ENCODE measurements at regions not wholly inside any gene's neighbourhood (a gene's known extent, or its start where the extent isn't known, plus 50 kb on each side); places are given as distances from the start of the nearest gene placed in this dataset.

DNA sequence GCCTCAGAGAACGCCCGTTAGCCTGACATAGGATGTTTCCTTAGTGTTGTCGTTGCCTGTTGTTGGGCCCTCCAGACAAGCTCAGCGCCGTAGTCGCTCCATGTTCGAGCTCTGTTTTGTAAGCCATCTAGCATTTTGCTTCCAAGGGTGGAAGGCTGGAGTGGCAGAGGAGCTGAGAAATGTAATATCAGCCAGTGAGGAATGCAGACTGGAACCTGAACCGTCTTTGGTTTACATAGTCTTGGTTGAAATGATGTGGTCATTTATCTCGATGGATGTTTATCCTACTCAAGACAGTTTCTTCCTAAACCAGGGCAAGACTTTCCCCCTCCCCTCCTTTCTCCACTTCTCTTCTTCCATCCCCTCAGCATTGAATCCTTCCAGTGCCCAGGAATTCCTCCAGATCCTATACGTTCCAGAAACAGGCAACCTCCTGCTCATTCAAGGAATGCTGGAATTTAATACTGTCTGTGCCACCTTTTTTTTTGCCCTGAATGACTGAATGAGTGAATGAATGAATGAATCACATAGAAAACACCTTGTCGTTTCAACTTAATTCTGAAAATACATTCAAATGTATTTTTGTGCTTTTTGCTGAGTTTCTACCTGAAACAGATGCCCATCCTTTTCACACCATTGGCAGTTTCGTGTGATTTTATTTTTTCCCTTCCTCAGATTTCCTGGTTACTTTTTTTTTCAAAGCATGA lies 109.5 kb upstream of the MBNL2 start:
- DNase-seq: no peak

DNA sequence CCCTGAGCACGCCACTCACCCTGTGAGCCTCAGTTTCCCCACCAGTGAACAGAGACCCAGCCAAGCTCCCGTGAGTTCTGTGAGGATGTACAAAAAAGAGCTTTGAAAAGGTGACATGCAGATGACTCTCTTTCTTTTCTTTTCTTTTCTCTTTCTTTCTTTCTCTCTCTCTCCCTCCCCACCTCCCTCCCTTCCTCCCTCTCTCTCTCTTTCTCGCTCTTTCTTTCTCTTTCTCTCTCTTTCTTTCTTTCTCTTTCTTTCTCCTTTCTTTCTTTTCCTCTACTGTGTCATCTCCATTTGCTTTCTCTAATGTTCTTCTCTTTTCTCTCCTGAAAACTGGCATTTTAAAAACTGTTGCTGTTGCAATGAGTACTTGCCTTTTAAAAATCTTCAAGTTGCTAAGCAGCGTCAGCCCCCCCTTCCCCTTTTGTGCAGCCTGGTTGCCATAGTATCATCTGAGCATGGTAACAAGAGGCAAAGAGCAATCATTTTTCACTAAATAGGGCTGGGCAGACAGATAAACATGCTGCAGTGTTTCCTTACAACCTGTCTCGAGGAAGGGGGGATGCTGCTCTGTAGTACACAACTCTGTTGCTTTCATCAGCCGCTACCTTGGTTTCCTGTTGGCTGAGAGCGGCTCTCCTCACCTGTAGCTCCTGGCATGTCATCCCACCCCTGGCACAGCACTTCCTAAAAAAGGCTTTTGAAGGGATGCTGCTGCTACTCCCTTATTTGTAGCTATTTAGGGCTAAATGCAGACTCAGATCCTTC lies 108.7 kb upstream of the MBNL2 start:
- no peak for DNase-seq

DNA sequence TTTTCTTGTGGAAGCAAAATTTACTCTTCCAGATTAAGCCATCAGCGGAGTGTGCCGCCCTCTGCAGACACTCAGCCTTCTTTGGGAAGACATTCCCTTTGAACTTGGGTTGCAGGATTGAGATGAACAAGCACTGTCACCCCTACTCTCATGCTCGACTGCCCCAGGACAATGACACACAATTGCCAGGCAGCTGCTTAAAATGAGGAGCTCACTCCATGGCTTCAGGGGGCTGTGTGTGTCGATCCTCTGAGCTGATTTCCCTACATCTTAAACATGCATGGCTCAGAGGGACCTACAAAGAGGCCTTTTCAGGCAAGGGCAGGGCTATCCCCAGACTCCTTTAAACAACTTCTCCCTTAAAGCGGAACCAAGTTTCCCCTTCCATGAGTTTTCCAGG lies 107.5 kb upstream of the MBNL2 start:
- DNase-seq: no peak

- DNase-seq: peak; percentile 24
Observed at GRCh38 chr13:97116754-97117153, 105.4 kb upstream of the MBNL2 start.

GRCh38 chr13:97117388-97117910 lies 104.7 kb upstream of the MBNL2 start:
- no peak for DNase-seq

DNA sequence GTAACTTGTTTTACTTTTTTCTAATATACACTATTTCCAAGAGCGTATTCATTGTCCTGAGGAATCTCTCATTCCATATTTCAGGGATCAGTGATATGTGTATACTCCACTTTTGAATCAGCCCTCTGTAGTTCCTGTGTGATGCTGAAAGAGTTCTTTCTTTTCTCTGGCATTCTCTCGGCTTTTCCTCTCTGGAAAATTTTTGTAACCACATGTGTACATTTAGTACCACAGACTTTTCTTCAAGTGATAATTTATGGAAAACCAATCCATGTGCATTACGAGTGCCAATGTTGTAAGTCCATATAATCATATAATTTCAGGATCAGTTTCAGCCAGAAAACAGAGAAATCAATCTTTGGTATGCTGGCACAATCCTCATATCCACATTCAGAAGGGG lies 102.2 kb upstream of the MBNL2 start:
- no peak for DNase-seq

- no peak for DNase-seq
Observed at GRCh38 chr13:97120346-97120745, 101.8 kb upstream of the MBNL2 start.

DNA sequence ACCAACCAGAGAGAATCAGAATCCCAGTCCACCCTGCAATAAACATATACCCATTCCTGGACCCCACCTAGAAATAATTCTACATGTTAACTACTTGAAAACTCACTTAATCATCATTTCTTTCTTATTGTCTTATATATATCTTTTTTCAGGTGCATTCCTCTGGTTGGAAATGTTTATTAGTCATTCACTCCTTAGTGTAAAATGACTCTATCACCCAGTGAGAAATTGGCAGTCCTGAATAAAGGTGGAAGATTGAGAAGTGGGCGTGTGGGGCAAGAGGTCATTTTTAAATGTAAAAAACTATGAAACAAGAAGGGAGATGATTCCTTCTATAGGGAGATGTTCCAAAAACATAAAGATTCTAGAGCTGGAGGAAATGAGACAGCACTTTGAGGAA lies 101.2 kb upstream of the MBNL2 start:
- no peak for DNase-seq

DNA sequence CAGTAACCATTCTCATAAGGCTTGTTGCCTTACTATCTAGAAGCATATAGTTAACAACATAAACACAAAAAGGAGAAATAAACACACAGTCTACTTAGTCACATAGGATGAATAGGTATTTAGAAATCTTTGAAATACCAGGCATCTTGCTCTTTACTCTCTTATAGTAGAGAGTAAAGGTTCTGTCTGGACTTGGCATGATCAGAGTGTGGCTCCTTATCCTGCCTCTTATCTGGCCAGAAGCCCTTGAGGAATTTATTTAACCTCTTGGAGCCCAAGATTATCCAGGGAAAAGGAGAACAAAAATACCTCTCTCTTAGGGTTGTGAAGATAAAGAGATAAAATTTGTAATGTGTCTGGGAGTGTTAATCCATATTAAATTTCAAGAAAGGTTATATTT lies 100.2 kb upstream of the MBNL2 start:
- DNase-seq: no peak

DNA sequence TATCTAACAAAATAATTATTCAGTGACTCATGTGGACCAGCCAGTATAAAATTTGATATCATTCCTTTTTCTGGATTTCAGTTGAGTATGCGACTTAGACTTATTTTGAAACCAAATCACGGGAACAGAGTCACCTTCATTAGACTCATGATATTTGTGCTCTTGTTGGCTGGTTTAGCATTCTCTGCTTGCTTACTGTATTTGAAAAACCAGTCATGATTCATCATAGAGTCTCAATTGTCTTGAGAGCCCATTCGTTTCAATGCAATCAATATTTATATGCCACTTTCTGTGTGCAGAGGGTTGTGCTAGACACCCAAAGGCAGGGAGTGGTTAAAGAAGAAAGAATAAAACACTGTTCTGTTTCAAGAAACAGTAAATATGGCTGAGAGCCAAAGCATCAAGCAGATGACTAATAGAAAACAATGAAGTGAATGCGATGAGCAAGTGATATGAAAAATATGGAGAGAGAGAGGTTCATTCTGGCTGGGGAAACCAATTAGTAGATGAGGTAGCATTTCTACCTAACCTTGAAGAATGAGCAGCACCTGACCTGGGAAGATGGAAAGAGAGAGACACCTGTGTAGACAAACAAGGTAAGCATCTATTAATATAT lies 99.6 kb upstream of the MBNL2 start:
- DNase-seq: no peak

GRCh38 chr13:97124206-97124605 lies 97.9 kb upstream of the MBNL2 start:
- DNase-seq: no peak

GRCh38 chr13:97124915-97125809 lies 97.0 kb upstream of the MBNL2 start:
- peak; percentile 48 for DNase-seq

DNA sequence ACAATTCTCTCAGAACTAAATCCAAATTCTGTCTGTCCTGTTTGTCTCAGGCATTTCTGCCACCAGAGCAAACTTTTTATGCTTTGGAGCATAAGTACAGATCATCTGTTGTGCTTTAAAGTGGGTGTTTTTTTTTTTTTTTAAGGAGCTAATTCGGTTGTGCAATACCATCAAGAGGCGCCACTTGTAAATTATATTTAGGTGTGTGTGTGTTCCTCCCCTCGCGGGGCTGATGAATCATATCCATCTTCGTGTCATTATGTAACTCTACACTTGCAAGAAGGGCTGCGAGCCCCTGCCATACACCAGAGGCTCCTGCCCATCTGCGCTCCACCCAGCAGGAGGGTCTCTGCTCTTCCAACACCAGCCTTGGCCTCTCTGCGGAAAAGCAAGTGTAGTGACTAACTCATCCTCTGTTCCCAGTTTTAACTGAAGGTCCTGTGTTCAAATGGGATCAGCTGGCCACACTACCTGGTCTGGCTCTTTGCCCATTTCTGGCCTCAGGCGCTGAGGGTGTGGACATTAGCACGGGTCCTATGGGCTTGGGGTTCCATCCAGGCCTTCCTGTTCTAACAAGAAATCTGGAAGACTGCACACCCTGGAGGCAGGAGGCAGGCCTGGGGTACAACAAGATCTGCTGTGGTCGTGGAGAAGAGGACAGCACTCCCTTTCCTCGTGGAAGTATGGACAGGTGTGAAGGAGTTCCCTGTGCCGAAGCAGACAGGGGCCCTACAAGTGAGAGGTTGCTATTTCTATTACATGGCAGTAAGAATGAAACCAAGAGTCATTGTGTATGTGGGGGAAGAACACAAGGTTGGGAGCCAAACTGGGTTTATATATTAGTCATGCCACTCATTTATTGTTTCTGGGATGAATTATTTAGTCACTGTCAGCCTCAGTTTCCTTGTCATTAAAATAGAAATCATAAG lies 96.1 kb upstream of the MBNL2 start:
- peak; percentile 2 for DNase-seq

GRCh38 chr13:97127842-97128241 lies 94.3 kb upstream of the MBNL2 start:
- no peak for DNase-seq

GRCh38 chr13:97130190-97130589 lies 91.9 kb upstream of the MBNL2 start:
- no peak for DNase-seq

GRCh38 chr13:97131447-97131846 lies 90.7 kb upstream of the MBNL2 start:
- DNase-seq: no peak

DNA sequence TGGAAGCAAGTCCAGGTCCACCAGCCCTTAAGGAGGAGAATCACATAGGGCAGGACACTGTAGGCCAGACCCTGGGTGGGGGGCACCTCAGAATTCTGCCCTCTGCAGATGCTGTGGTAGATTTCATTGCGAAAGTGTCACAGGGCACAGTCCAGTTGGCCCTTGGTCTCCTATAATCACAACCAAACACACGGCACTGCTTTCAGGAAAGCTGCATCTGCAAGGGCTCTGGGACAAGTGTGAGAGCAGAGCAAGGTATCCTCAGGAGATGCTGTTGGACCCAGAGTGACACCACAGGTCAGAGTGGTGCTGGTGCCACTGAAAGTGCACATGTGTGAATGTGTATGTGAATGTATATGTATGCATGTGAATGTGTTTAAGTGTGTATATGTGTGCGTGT lies 88.6 kb upstream of the MBNL2 start:
- no peak for DNase-seq

DNA sequence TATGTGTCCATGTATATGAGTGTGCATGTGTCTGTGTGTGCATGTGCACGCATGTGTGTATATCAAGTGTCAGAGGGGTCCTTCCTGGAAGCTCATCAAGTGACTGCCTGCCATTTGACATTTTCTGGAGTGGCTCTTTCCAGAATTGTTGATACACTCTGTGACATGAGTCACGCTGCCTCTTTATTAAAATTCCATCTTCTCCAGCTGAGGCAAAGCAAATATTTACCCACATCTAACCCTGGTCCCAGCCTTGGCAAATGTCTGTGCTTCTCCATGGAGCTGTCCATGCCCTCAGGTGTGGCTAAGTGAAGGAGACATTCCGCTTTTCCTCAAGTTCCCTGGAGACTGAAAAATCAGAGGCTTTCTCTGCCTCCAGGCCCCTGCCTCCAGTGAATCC lies 88.2 kb upstream of the MBNL2 start:
- DNase-seq: peak; percentile 55

GRCh38 chr13:97134364-97135095 lies 87.6 kb upstream of the MBNL2 start:
- DNase-seq: no peak

- DNase-seq: no peak
Observed at GRCh38 chr13:97135883-97136282, 86.2 kb upstream of the MBNL2 start.

DNA sequence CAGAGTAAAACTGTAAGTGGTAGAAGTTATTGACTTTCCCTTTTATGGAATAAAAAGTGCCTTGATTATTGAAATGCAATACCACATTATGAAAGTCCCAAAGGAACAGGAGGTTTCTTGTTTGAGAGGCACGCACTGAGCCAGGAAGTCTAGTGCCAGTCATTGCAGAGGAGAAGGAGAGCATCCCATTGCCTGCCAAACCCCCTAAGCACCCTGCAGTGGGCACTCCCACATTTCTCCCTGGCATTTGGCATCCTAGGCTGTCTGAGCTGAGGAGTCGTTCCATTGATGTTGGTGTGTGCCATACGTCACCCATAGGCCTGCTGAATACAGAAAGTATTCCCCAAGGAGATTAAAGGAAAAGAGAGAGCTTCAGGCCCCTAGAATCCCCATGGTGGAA lies 85.7 kb upstream of the MBNL2 start:
- DNase-seq: no peak
